HFFc6 (cell line): ENCODE measurements at regions not wholly inside any gene's neighbourhood (a gene's known extent, or its start where the extent isn't known, plus 50 kb on each side); places are given as distances from the start of the nearest gene placed in this dataset.
"Not testable (repeated sequence)": the region's sequence is repeated elsewhere in the genome, so short reads cannot be mapped to it uniquely, and the experiment has no call there.

Experiments used
- DNase-seq: peaks from one replicate; pipeline ENCODE4 v3.0.0-alpha.2; 2018
- H3K27ac Mint-ChIP-seq: 2 replicates; pipeline ENCODE4 v1.8.0; 2020; ENCODE audit warnings: mild to moderate bottlenecking, mixed read lengths
- H3K27me3 Mint-ChIP-seq: 2 replicates; pipeline ENCODE4 v1.8.0; 2021; ENCODE audit warnings: mild to moderate bottlenecking, moderate library complexity, mixed read lengths; ENCODE audit not compliant: insufficient read depth
- H3K36me3 Mint-ChIP-seq: 2 replicates; pipeline ENCODE4 v1.8.0; 2021; ENCODE audit warnings: low read depth, mixed read lengths
- H3K4me1 Mint-ChIP-seq: 2 replicates; pipeline ENCODE4 v1.8.0; 2020; ENCODE audit warnings: low read depth, mixed read lengths
- H3K4me3 Mint-ChIP-seq: 2 replicates; pipeline ENCODE4 v1.8.0; 2020; ENCODE audit warnings: mild to moderate bottlenecking, moderate library complexity, mixed read lengths
- H3K9me3 Mint-ChIP-seq: 2 replicates; pipeline ENCODE4 v1.8.0; 2020; ENCODE audit warnings: mild to moderate bottlenecking, mixed read lengths
- TF ChIP-seq, protein P1 (sequence below): fragments of 200-600 bp; sonication (generic); IDR thresholded peaks from 2 replicates; pipeline ENCODE4 v1.5.0; 2021; ENCODE audit warnings: antibody characterized with exemption, mild to moderate bottlenecking

DNA sequence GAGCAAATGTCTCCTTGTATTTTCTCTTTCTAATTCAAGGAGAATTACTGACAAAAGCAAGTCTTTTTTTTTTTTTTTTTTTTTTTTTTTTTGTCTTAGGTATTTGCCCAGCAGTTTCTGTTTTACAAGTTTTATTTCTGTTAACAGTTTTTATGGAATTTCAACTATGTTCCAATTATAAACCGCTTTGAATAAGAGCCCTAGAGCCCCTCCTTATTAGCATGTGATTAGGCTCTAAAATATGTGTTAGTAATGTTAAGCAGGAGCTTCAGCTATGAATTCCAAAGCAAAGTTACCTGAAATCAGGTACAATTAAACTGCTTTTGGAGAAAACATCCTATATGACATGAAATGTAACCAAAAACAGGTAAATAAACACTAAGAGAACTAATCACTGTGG lies 997.0 kb upstream of the POT1 start:
- DNase-seq = no peak
- H3K27ac Mint-ChIP-seq = no peak overlapping the region
- TF ChIP-seq, protein P1, sequence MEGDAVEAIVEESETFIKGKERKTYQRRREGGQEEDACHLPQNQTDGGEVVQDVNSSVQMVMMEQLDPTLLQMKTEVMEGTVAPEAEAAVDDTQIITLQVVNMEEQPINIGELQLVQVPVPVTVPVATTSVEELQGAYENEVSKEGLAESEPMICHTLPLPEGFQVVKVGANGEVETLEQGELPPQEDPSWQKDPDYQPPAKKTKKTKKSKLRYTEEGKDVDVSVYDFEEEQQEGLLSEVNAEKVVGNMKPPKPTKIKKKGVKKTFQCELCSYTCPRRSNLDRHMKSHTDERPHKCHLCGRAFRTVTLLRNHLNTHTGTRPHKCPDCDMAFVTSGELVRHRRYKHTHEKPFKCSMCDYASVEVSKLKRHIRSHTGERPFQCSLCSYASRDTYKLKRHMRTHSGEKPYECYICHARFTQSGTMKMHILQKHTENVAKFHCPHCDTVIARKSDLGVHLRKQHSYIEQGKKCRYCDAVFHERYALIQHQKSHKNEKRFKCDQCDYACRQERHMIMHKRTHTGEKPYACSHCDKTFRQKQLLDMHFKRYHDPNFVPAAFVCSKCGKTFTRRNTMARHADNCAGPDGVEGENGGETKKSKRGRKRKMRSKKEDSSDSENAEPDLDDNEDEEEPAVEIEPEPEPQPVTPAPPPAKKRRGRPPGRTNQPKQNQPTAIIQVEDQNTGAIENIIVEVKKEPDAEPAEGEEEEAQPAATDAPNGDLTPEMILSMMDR = no peak
- H3K4me3 Mint-ChIP-seq = no peak overlapping the region
- no peaks in the 10 kb centered on the region for H3K4me1 Mint-ChIP-seq
- no peaks in the 10 kb centered on the region for H3K27me3 Mint-ChIP-seq
- peaks cover 27% of the 10 kb centered on the region for H3K9me3 Mint-ChIP-seq
- no peaks in the 10 kb centered on the region for H3K36me3 Mint-ChIP-seq

DNA sequence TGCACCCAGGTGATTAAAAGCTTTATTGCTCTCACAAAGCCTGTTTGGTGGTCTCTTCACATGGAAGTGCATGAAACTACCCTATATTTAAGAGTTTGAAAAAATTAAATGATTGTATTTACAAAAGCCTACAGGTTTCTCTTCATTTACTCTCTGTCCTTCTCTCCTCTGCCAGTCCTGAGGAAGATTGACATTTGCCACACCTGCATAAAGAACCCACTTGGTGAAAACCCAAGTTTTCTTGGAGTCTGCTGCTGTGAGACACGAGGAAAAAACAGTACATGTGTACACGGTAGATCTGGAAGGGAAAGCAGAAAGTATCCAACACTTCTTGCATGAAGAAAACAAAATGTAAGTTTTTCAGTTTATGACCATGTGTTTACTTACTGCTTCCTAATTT lies 994.4 kb upstream of the POT1 start:
- no peaks in the 10 kb centered on the region for H3K4me1 Mint-ChIP-seq
- peaks cover 23% of the 10 kb centered on the region for H3K9me3 Mint-ChIP-seq
- H3K27me3 Mint-ChIP-seq = no peaks in the 10 kb centered on the region
- TF ChIP-seq, protein P1 = no peak
- no peak overlapping the region for H3K4me3 Mint-ChIP-seq
- DNase-seq = no peak
- H3K36me3 Mint-ChIP-seq = no peaks in the 10 kb centered on the region
- H3K27ac Mint-ChIP-seq = no peak overlapping the region

DNA sequence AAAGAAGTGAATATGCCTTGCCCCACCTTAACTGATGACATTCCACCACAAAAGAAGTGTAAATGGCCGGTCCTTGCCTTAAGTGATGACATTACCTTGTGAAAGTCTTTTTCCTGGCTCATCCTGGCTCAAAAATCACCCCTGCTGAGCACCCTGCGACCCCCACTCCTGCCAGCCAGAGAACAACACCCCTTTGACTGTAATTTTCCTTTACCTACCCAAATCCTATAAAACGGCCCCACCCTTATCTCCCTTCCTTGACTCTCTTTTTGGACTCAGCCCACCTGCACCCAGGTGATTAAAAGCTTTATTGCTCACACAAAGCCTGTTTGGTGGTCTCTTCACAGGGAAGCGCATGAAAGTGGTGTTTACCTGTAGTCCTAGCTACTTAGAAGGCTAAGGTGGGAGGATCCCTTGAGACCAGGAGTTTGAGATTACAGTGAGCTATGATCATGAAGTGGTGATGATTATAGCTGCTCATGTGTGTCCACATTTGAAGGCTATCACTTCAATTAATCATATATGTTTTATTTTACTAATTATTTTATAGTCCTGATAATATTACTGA lies 985.8 kb upstream of the POT1 start:
- not testable (repeated sequence) for H3K36me3 Mint-ChIP-seq, H3K4me3 Mint-ChIP-seq, H3K27ac Mint-ChIP-seq, H3K4me1 Mint-ChIP-seq, H3K27me3 Mint-ChIP-seq, DNase-seq
- peaks cover 50% of the 10 kb centered on the region for H3K9me3 Mint-ChIP-seq

DNA sequence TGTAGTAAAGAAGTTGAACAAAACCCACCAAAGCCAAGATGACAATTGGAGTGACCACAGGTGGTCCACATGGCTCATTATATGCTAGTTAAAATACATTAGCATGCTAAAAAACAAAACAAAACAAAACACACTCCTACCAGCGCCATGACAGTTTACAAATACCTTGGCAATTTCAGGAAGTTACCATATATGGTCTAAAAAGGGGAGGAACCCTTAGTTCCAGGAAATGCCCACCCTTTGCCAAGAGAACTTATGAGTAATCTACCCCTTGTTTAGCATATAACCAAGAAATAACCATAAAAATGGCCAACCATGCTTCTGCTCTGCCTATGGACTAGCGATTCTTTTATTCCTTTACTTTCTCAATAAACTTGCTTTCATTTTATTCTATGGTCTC lies 979.1 kb upstream of the POT1 start:
- Mint-ChIP-seq H3K27me3 (no peaks in the 10 kb centered on the region; the same call in 1 of the 2 replicates), H3K36me3 (no peaks in the 10 kb centered on the region), H3K9me3 (peaks cover 40% of the 10 kb centered on the region), H3K4me3 (no peak overlapping the region), H3K4me1 (no peaks in the 10 kb centered on the region), H3K27ac (no peak overlapping the region)
- TF ChIP-seq, protein P1 = no peak
- DNase-seq = no peak

DNA sequence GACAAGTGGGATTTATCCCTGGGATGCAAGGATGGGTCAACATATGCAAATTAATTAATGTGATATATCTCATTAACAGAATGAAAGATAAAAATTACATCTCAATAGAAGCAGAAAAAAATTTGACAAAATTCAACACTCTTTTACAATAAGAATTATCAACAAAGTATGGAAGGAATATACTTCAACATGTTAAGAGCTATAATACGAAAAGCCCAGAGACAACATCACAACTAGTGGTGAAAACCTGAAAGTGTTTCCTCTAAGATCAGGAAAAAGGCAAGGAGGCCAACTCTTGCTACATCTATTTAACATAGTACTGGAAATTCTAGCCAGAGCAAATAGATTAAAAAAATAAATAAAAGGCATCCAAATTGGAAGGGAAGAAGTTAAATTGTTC lies 970.0 kb upstream of the POT1 start:
- Mint-ChIP-seq H3K4me1 (no peaks in the 10 kb centered on the region), H3K36me3 (no peaks in the 10 kb centered on the region), H3K27me3 (no peaks in the 10 kb centered on the region), H3K27ac (no peak overlapping the region), H3K9me3 (peaks cover 38% of the 10 kb centered on the region), H3K4me3 (no peak overlapping the region)
- TF ChIP-seq, protein P1 = no peak
- no peak for DNase-seq

DNA sequence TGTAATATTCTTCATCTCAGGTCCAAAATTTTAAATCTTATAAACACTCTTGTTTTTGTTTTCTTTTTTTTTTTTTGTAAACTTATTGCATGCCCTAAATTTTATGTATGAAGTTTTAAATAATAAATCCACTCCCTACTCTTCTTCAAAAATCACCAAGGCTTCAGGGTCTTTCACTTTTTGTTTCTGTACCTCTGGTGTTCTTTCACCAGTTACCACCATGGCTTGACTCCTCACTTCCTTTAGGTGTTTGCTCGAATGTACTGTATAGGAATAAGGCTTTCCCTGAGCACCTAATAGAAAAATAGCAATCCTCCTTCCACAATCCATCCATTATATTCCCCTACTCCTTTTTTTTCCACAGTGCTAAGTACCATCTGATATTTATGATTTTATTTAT lies 962.8 kb upstream of the POT1 start:
- H3K4me3 Mint-ChIP-seq = no peak overlapping the region
- no peak for DNase-seq
- H3K4me1 Mint-ChIP-seq = no peaks in the 10 kb centered on the region
- H3K27ac Mint-ChIP-seq = no peak overlapping the region
- no peaks in the 10 kb centered on the region for H3K27me3 Mint-ChIP-seq
- H3K9me3 Mint-ChIP-seq = peaks cover 16% of the 10 kb centered on the region
- TF ChIP-seq, protein P1 = no peak
- peaks cover 8% of the 10 kb centered on the region; the same call in 1 of the 2 replicates for H3K36me3 Mint-ChIP-seq
